Smooth muscle cell (in vitro differentiated cells): ENCODE measurements at regions not wholly inside any gene's neighbourhood (a gene's known extent, or its start where the extent isn't known, plus 50 kb on each side); places are given as distances from the start of the nearest gene placed in this dataset.

Experiments used
- DNase-seq: peaks from one replicate; lab custom pipeline; 2025; ENCODE audit not compliant: unreplicated experiment; lab: John Stamatoyannopoulos, UW
- H2AFZ ChIP-seq: fragments of 200-600 bp; sonication (generic); 2 replicates; pipeline ENCODE4 v1.6.0; 2016; ENCODE audit warnings: antibody characterized with exemption, low read depth, mild to moderate bottlenecking
- H3F3A ChIP-seq: fragments of 200-600 bp; sonication (generic); 2 replicates; pipeline ENCODE4 v1.6.0; 2017; ENCODE audit warnings: antibody characterized with exemption, low read depth
- H3K27ac ChIP-seq: fragments of 200-600 bp; sonication (generic); 2 replicates; pipeline ENCODE4 v1.5.1; 2016; ENCODE audit warnings: low read depth, mild to moderate bottlenecking
- H3K27me3 ChIP-seq: fragments of 200-600 bp; sonication (generic); 2 replicates; pipeline ENCODE4 v1.6.1; 2016; ENCODE audit warnings: low read depth, mild to moderate bottlenecking
- H3K36me3 ChIP-seq: fragments of 200-600 bp; sonication (generic); 2 replicates; pipeline ENCODE4 v1.5.1; 2016; ENCODE audit warnings: low read depth
- H3K4me1 ChIP-seq: fragments of 200-600 bp; sonication (generic); 2 replicates; pipeline ENCODE4 v1.5.1; 2016; ENCODE audit warnings: low read depth
- H3K4me2 ChIP-seq: fragments of 200-600 bp; sonication (generic); 2 replicates; pipeline ENCODE4 v1.6.0; 2016; ENCODE audit warnings: mild to moderate bottlenecking
- H3K4me3 ChIP-seq: fragments of 200-600 bp; sonication (generic); 2 replicates; pipeline ENCODE4 v1.5.1; 2016; ENCODE audit warnings: mild to moderate bottlenecking
- H3K79me2 ChIP-seq: fragments of 200-600 bp; sonication (generic); 2 replicates; pipeline ENCODE4 v1.6.0; 2016; ENCODE audit warnings: low read depth, mild to moderate bottlenecking
- H3K9ac ChIP-seq: fragments of 200-600 bp; sonication (generic); 2 replicates; pipeline ENCODE4 v1.6.0; 2016; ENCODE audit warnings: low read depth
- H3K9me3 ChIP-seq: fragments of 200-600 bp; sonication (generic); replicated peaks from 2 replicates; pipeline ENCODE4 v1.5.1; 2016; ENCODE audit warnings: low read depth
- H4K20me1 ChIP-seq: fragments of 200-600 bp; sonication (generic); 2 replicates; pipeline ENCODE4 v1.6.0; 2016; ENCODE audit warnings: low read depth
- CTCF ChIP-seq: fragments of 200-600 bp; sonication (generic); IDR thresholded peaks from 2 replicates; pipeline ENCODE4 v1.5.1; 2017; ENCODE audit warnings: borderline replicate concordance, mild to moderate bottlenecking, antibody characterized with exemption; ENCODE audit not compliant: insufficient read depth, poor library complexity, severe bottlenecking
- WGBS: methylation state at CpG from one replicate; pipeline ENCODE4 v1.1.7; 2016; ENCODE audit warnings: low lambda C conversion rate; 5-methylcytosine and 5-hydroxymethylcytosine counted together

GRCh38 chr15:31151301-31152233 lies 50.0 kb upstream of the TRPM1 start:
- WGBS: 96% methylated on average over 5 of the region's 5 CpGs
- H3K79me2 ChIP-seq: no peaks in the 10 kb centered on the region
- TF ChIP-seq CTCF: no peak
- H3K9ac ChIP-seq: no peak overlapping the region
- H3K4me1 ChIP-seq: no peaks in the 10 kb centered on the region
- no peaks in the 10 kb centered on the region for H4K20me1 ChIP-seq
- DNase-seq: no peak
- H3K36me3 ChIP-seq: no peaks in the 10 kb centered on the region
- no peaks in the 10 kb centered on the region for H3K27me3 ChIP-seq
- no peak overlapping the region for H3K4me3 ChIP-seq
- H2AFZ ChIP-seq: no peak overlapping the region
- no peaks in the 10 kb centered on the region for H3K9me3 ChIP-seq
- H3K27ac ChIP-seq: no peak overlapping the region
- H3F3A ChIP-seq: no peaks in the 10 kb centered on the region
- H3K4me2 ChIP-seq: no peak overlapping the region

- no peak overlapping the region for H3K4me2 ChIP-seq
- no peak for DNase-seq
- H3K27ac ChIP-seq: no peak overlapping the region
- H3K27me3 ChIP-seq: no peaks in the 10 kb centered on the region
- 96% methylated on average over 7 of the region's 7 CpGs for whole genome bisulfite sequencing
- H3K79me2 ChIP-seq: no peaks in the 10 kb centered on the region
- H4K20me1 ChIP-seq: no peaks in the 10 kb centered on the region
- H3K9me3 ChIP-seq: no peaks in the 10 kb centered on the region
- TF ChIP-seq CTCF: no peak
- no peaks in the 10 kb centered on the region for H3F3A ChIP-seq
- H3K9ac ChIP-seq: no peak overlapping the region
- H3K4me3 ChIP-seq: no peak overlapping the region
- H3K4me1 ChIP-seq: no peaks in the 10 kb centered on the region
- no peaks in the 10 kb centered on the region for H3K36me3 ChIP-seq
- H2AFZ ChIP-seq: no peak overlapping the region
These were observed 52.0 kb upstream of the TRPM1 start for GRCh38 chr15:31153531-31153930.

GRCh38 chr15:31155151-31155550 lies 53.6 kb upstream of the TRPM1 start:
- TF ChIP-seq CTCF: no peak
- WGBS: 94% methylated on average over 7 of the region's 7 CpGs

GRCh38 chr15:31156226-31156625 lies 54.7 kb upstream of the TRPM1 start:
- Histone ChIP-seq H2AFZ (no peak overlapping the region), H3K27ac (no peak overlapping the region), H3K79me2 (no peaks in the 10 kb centered on the region), H3K4me3 (no peak overlapping the region), H3K9me3 (no peaks in the 10 kb centered on the region), H4K20me1 (no peaks in the 10 kb centered on the region), H3K27me3 (no peaks in the 10 kb centered on the region), H3K36me3 (no peaks in the 10 kb centered on the region), H3K4me1 (no peaks in the 10 kb centered on the region), H3F3A (no peaks in the 10 kb centered on the region), H3K9ac (no peak overlapping the region), H3K4me2 (no peak overlapping the region)
- no peak for TF ChIP-seq CTCF
- WGBS: 100% methylated on average over 1 of the region's 1 CpG
- DNase-seq: no peak

More at GRCh38 chr15:31155151-31155550, 53.6 kb upstream of the TRPM1 start:
- no peaks in the 10 kb centered on the region for H4K20me1 ChIP-seq
- H3K36me3 ChIP-seq: no peaks in the 10 kb centered on the region
- H3K4me3 ChIP-seq: no peak overlapping the region
- H3K27me3 ChIP-seq: no peaks in the 10 kb centered on the region
- H3K9me3 ChIP-seq: no peaks in the 10 kb centered on the region
- no peaks in the 10 kb centered on the region for H3K4me1 ChIP-seq
- no peak overlapping the region for H3K9ac ChIP-seq
- no peak overlapping the region for H3K4me2 ChIP-seq
- H3F3A ChIP-seq: no peaks in the 10 kb centered on the region
- H3K27ac ChIP-seq: no peak overlapping the region
- H3K79me2 ChIP-seq: no peaks in the 10 kb centered on the region
- no peak overlapping the region for H2AFZ ChIP-seq
- no peak for DNase-seq
